Lower lobe of right lung (tissue), 2 donors: ENCODE measurements at regions not wholly inside any gene's neighbourhood (a gene's known extent, or its start where the extent isn't known, plus 50 kb on each side); places are given as distances from the start of the nearest gene placed in this dataset.
"Not testable (repeated sequence)": the region's sequence is repeated elsewhere in the genome, so short reads cannot be mapped to it uniquely, and the experiment has no call there.

ENCODE experiments used
- ATAC-seq, 2 donors: fragments of 200-7000 bp; cut with Tn5 transposase; one replicate each; pipeline ENCODE4 v1.9.1; 2020 to 2022; ENCODE audit warnings: mild to moderate bottlenecking in 2 of 2, moderate library complexity in 2 of 2
- DNase-seq: peaks from one replicate; pipeline ENCODE4 v3.0.0-alpha.2; 2020
- H3K27ac ChIP-seq: fragments of 200-600 bp; one replicate; pipeline ENCODE4 v1.8.0; 2022
- H3K27me3 ChIP-seq: fragments of 200-600 bp; one replicate; pipeline ENCODE4 v1.8.0; 2022; ENCODE audit warnings: low read depth
- H3K36me3 ChIP-seq: fragments of 200-600 bp; one replicate; pipeline ENCODE4 v1.8.0; 2022; ENCODE audit warnings: mild to moderate bottlenecking
- H3K4me1 ChIP-seq: fragments of 200-600 bp; one replicate; pipeline ENCODE4 v1.8.0; 2022
- H3K4me3 ChIP-seq: fragments of 200-600 bp; one replicate; pipeline ENCODE4 v1.8.0; 2022; ENCODE audit warnings: mild to moderate bottlenecking
- H3K9me3 ChIP-seq: fragments of 200-600 bp; one replicate; pipeline ENCODE4 v1.8.0; 2022
- CTCF ChIP-seq: fragments of 200-600 bp; IDR thresholded peaks from one replicate; pipeline ENCODE4 v1.8.0; 2022; ENCODE audit warnings: antibody characterized with exemption, mild to moderate bottlenecking
- intact Hi-C: fragments of 100-400 bp; cut with DNase I; formaldehyde crosslinking; loops from one replicate; pipeline ENCODE4 v1.11.0; 2022
- donor health status: DM: no; HTN: yes; CAD: no; lungs with severe emphysema.

- Histone ChIP-seq H3K36me3 (no peaks in the 10 kb centered on the region), H3K9me3 (no peaks in the 10 kb centered on the region), H3K27me3 (no peaks in the 10 kb centered on the region), H3K4me3 (no peak overlapping the region), H3K4me1 (no peaks in the 10 kb centered on the region), H3K27ac (no peak overlapping the region)
- ATAC-seq (no peak), DNase-seq (no peak)
- intact Hi-C loops = no loop called here
- no peak for TF ChIP-seq CTCF
Observed at GRCh38 chr20:22058746-22059145, 353.3 kb downstream of the PAX1 start.

DNA sequence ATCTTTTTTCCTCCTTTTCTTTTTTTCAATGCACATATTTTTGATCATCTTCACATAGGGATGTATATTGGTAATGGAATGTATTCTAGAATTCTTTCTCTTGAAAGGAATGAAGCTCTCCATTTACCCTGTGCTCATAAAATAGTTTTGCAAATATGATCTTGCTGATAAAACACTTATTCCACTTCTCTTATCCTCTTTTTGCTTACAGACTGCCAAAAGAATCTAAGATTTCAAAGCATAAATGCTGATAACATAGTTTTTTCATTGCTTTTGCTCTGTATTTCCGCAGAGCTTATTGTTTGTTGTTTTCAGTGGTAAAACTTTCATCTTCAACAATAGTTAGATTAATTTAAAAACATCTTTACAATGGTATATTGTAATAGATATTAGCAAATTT lies 350.5 kb downstream of the PAX1 start:
- ATAC-seq (no peak), DNase-seq (no peak)
- H3K36me3 ChIP-seq = no peaks in the 10 kb centered on the region
- H3K27ac ChIP-seq = no peak overlapping the region
- H3K4me3 ChIP-seq = no peak overlapping the region
- intact Hi-C loops = no loop called here
- no peaks in the 10 kb centered on the region for H3K9me3 ChIP-seq
- H3K27me3 ChIP-seq = no peaks in the 10 kb centered on the region
- no peaks in the 10 kb centered on the region for H3K4me1 ChIP-seq
- no peak for TF ChIP-seq CTCF

DNA sequence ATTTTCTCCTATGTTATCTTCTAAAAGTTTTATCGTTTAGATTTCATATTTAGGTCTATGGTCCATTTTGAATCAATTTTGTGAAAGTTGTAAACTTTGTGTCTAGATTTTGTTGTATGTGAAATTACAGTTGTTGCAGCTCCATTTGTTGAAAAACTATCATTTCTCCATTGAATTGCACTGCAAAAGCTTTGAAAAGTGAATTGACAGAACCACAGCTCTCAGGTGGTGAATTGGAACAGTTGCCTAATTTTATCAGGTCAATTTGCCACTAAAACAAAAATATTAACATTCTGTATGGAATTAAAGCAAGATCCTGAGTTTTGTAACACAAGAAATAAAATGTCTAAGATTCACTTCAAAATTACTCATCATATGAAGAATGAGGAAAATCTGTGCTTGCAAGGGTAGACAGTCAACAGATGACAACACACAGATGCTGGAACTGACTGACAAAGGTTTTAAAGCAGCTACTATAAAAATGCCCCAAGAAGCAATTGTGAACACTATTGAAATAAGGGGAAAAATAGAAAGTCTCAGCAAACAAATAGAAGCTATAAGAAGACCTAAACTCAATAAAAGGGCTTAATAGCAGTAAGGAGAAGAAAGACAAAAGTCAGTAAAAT lies 346.7 kb downstream of the PAX1 start:
- DNase-seq (no peak), ATAC-seq (no peak)
- Histone ChIP-seq H3K27me3 (no peaks in the 10 kb centered on the region), H3K4me3 (no peak overlapping the region), H3K4me1 (no peaks in the 10 kb centered on the region), H3K9me3 (no peaks in the 10 kb centered on the region), H3K36me3 (no peaks in the 10 kb centered on the region), H3K27ac (no peak overlapping the region)
- intact Hi-C loops = no loop called here
- no peak for TF ChIP-seq CTCF

DNA sequence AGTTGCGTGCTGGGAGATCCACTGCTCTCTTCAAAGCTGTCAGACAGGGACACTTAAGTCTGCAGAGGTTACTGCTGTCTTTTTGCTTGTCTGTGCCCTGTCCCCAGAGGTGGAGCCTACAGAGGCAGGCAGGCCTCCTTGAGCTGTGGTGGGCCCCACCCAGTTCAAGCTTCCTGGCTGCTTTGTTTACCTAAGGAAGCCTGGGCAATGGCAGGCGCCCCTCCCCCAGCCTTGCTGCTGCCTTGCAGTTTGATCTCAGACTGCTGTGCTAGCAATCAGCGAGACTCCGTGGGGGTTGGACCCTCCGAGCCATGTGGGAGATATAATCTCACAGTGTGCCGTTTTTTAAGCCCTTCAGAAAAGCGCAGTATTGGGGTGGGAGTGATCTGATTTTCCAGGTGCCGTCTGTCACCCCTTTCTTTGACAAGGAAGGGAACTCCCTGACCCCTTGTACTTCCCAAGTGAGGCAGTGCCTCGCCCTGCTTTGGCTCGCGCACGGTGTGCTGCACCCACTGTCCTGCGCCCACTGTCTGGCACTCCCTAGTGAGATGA lies 340.6 kb downstream of the PAX1 start:
- H3K27ac ChIP-seq, DNase-seq, H3K27me3 ChIP-seq, H3K36me3 ChIP-seq, H3K9me3 ChIP-seq, H3K4me3 ChIP-seq, H3K4me1 ChIP-seq, intact Hi-C loops, ATAC-seq: not testable (repeated sequence)

GRCh38 chr20:22027423-22027822 lies 322.0 kb downstream of the PAX1 start:
- no peaks in the 10 kb centered on the region for H3K27me3 ChIP-seq
- intact Hi-C loops = no loop called here
- H3K27ac ChIP-seq = no peak overlapping the region
- DNase-seq = no peak
- H3K9me3 ChIP-seq = no peaks in the 10 kb centered on the region
- TF ChIP-seq CTCF = no peak
- no peak overlapping the region for H3K4me3 ChIP-seq
- no peaks in the 10 kb centered on the region for H3K36me3 ChIP-seq
- no peaks in the 10 kb centered on the region for H3K4me1 ChIP-seq
- ATAC-seq = no peak

- intact Hi-C loops = no loop called here
- DNase-seq (no peak), ATAC-seq (no peak)
- Histone ChIP-seq H3K9me3 (no peaks in the 10 kb centered on the region), H3K4me1 (no peaks in the 10 kb centered on the region), H3K36me3 (no peaks in the 10 kb centered on the region), H3K4me3 (no peak overlapping the region), H3K27ac (no peak overlapping the region), H3K27me3 (no peaks in the 10 kb centered on the region)
- no peak for TF ChIP-seq CTCF
Observed at GRCh38 chr20:22020201-22020600, 314.7 kb downstream of the PAX1 start.
